ENCODE measurements at regions not wholly inside any gene's neighbourhood (a gene's known extent, or its start where the extent isn't known, plus 50 kb on each side); places are given as distances from the start of the nearest gene placed in this dataset.

DNA sequence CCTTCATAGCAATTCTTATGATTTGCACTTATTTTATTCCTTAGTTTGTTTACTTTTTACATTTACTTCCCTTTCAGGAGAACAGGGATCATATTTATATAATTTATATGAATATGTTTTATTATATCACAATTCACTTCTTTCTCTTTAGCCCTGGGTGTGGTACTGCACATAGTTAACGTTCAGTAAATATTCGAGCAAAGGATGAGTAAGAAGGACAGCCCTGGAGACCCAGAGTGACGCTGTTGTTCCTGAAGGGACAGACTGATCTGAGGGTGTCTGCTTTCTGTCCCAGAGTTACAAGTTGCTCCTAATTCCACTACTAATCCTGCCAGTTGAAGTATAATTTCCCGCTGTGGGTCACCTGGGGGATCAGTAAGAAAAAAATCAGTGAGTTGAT is 366.1 kb downstream of the DMRT2 start:
- H3K27ac ChIP-seq: no peak overlapping the region
- no peaks in the 10 kb centered on the region for H3K36me3 ChIP-seq
- no peaks in the 10 kb centered on the region for H3K9me3 ChIP-seq
- H3K27me3 ChIP-seq: no peaks in the 10 kb centered on the region
- DNase-seq: no peak
- no peak overlapping the region for H3K4me3 ChIP-seq
- H3K4me1 ChIP-seq: no peaks in the 10 kb centered on the region
- TF ChIP-seq, protein P1, sequence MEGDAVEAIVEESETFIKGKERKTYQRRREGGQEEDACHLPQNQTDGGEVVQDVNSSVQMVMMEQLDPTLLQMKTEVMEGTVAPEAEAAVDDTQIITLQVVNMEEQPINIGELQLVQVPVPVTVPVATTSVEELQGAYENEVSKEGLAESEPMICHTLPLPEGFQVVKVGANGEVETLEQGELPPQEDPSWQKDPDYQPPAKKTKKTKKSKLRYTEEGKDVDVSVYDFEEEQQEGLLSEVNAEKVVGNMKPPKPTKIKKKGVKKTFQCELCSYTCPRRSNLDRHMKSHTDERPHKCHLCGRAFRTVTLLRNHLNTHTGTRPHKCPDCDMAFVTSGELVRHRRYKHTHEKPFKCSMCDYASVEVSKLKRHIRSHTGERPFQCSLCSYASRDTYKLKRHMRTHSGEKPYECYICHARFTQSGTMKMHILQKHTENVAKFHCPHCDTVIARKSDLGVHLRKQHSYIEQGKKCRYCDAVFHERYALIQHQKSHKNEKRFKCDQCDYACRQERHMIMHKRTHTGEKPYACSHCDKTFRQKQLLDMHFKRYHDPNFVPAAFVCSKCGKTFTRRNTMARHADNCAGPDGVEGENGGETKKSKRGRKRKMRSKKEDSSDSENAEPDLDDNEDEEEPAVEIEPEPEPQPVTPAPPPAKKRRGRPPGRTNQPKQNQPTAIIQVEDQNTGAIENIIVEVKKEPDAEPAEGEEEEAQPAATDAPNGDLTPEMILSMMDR (IDR thresholded peaks at IDR 0.05): no peak
- intact Hi-C loops (cut with DNase I; ENCODE audit: low total_unique reads): no loop called here

DNA sequence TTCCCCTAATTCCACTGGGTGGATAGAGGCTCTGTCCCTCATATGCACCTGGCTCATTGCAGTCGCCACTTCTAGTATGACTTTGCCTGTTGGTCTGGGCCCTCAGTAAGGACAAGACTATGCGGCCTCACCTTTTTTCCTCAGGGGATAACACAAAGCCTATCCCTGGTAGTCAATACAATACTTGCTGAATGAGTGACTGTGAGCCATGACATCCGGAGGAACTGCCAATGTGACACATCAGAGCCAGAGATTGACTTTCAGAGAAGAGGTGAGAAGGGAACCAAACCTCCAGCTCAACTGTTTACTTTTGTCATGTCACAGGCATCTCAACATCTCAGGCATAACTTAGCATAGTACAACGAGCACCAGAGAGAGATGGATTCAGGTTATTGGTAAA is 371.3 kb downstream of the DMRT2 start:
- intact Hi-C loops (cut with DNase I; ENCODE audit: low total_unique reads): no loop called here

GRCh38 chr9:1427875-1428274 is 377.7 kb downstream of the DMRT2 start:
- Histone ChIP-seq H3K27me3 (no peaks in the 10 kb centered on the region), H3K9me3 (no peaks in the 10 kb centered on the region), H3K4me3 (no peak overlapping the region), H3K4me1 (no peaks in the 10 kb centered on the region), H3K27ac (no peak overlapping the region), H3K36me3 (no peaks in the 10 kb centered on the region)
- TF ChIP-seq, protein P1 (IDR thresholded peaks at IDR 0.05): no peak
- DNase-seq: no peak
- intact Hi-C loops (cut with DNase I; ENCODE audit: low total_unique reads): no loop called here

More for the DNA sequence above, 371.3 kb downstream of the DMRT2 start:
- Histone ChIP-seq H3K4me3 (no peak overlapping the region), H3K4me1 (no peaks in the 10 kb centered on the region), H3K9me3 (no peaks in the 10 kb centered on the region), H3K36me3 (no peaks in the 10 kb centered on the region), H3K27me3 (no peaks in the 10 kb centered on the region), H3K27ac (no peak overlapping the region)
- no peak for DNase-seq
- TF ChIP-seq, protein P1 (IDR thresholded peaks at IDR 0.05): no peak

- Histone ChIP-seq H3K4me1 (no peaks in the 10 kb centered on the region), H3K27me3 (no peaks in the 10 kb centered on the region), H3K9me3 (no peaks in the 10 kb centered on the region), H3K27ac (no peak overlapping the region), H3K36me3 (no peaks in the 10 kb centered on the region), H3K4me3 (no peak overlapping the region)
- TF ChIP-seq, protein P1 (IDR thresholded peaks at IDR 0.05): no peak
- intact Hi-C loops (cut with DNase I; ENCODE audit: low total_unique reads): no loop called here
- DNase-seq: no peak
Observed at GRCh38 chr9:1429297-1429696, 379.1 kb downstream of the DMRT2 start.

GRCh38 chr9:1431461-1431860 is 381.3 kb downstream of the DMRT2 start:
- H3K27ac ChIP-seq: no peak overlapping the region
- H3K4me3 ChIP-seq: no peak overlapping the region
- intact Hi-C loops (cut with DNase I; ENCODE audit: low total_unique reads): no loop called here
- TF ChIP-seq, protein P1 (IDR thresholded peaks at IDR 0.05): no peak
- H3K27me3 ChIP-seq: no peaks in the 10 kb centered on the region
- H3K36me3 ChIP-seq: no peaks in the 10 kb centered on the region
- no peaks in the 10 kb centered on the region for H3K9me3 ChIP-seq
- DNase-seq: no peak
- H3K4me1 ChIP-seq: no peaks in the 10 kb centered on the region
